ENCODE measurements at regions not wholly inside any gene's neighbourhood (a gene's known extent, or its start where the extent isn't known, plus 50 kb on each side); places are given as distances from the start of the nearest gene placed in this dataset.

DNA sequence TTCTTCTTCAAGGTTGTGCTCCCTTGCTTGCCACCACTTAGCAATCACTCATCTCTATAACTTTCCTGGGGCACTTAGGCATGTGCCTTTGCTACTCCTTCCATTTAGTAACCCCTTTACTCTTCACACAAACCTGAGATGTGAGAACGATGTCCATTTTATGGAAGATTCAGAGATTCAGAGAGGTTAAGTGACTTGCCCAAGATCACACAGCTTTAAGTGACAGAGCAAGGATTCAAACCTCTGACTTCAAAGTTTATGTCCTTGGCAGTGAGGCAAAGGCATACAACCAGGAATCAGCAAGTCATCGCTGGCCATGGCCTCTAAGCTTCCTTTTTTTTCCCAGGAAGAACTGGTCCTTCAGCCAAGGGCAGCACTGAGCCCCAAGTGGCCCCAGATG is 56.0 kb upstream of the GALNT10 start:
- no peak for DNase-seq
- H3K27me3 Mint-ChIP-seq: no peaks in the 10 kb centered on the region
- peaks cover 8% of the 10 kb centered on the region for H3K4me1 Mint-ChIP-seq
- H3K9me3 Mint-ChIP-seq: no peaks in the 10 kb centered on the region
- H3K27ac Mint-ChIP-seq: no peak overlapping the region
- H3K4me3 Mint-ChIP-seq: no peak overlapping the region
- ATAC-seq: no peak

DNA sequence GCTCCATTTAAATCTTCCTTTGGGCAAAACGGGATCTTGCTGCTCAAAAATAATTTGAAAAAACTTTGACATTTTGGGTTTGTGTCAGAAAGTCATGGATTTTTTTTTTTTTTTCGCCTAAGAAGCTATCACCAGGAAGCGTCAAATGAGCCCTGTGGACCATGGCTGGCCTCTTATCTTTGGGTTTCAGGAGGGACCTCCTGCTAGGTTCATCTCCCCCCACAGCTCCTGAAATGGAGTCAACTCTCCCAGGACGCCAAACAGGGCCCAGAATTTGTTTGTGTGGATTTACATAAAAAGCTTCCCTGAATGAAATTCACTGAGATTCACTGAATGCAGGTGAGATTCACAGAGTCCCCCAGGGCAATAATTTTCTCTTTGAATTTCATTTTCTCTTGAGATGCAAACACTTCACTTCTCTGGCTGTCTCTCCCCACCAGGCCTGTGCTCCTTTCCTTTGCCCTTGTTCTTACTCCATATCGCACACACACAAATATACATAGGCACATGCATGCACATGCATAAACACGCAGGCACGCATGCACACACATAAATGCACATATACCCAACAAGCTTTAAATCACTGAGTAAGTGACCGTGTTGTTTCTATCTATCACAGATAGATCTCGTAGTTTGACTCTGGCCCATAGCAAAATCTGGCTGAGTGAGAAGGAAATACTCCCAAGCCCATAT is 55.3 kb upstream of the GALNT10 start:
- H3K4me3 Mint-ChIP-seq: no peak overlapping the region
- H3K9me3 Mint-ChIP-seq: no peaks in the 10 kb centered on the region
- peaks cover 8% of the 10 kb centered on the region for H3K4me1 Mint-ChIP-seq
- DNase-seq: no peak
- H3K27me3 Mint-ChIP-seq: no peaks in the 10 kb centered on the region
- ATAC-seq: no peak
- H3K27ac Mint-ChIP-seq: no peak overlapping the region

DNA sequence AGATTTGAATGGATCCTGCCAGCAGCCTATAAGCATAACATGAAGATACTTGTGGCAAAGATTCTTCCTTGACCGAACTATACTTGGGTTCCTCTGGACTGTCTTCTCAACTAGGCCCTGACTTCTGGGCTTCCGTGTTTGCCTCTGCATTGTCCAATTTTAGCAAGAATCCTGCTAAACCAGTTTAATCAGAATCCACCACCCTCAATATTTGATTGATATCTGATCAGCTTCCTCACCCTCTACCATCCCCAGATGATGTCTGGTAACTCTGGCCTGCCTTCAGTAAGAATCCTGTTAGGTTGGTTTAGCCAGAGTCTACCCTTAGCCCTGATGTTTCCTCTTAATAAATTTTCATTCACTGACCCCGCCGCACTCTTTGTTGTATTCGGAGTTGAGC is 54.4 kb upstream of the GALNT10 start:
- Mint-ChIP-seq H3K9me3 (no peaks in the 10 kb centered on the region), H3K27me3 (no peaks in the 10 kb centered on the region), H3K4me3 (no peak overlapping the region), H3K27ac (no peak overlapping the region), H3K4me1 (peaks cover 8% of the 10 kb centered on the region)
- no peak for ATAC-seq
- no peak for DNase-seq

DNA sequence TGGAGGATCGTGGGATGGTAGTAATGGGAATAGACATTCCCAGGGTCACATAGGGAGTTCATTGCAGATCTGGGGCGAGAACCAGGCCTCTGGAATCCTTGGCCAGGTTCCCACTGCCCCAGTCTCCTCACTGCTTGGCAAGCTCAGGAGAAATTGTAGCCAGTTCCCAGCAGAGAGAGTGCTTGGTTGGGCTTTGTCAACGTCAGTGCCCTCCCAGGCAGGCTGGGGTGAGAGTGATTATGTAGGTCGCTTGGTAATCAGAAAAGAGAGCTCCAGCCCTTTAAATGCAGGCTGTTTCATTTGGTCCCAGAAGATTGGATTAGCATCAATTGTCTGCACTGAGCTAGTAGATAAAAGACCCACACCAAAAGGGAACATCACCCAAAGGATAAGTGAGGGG is 51.8 kb upstream of the GALNT10 start:
- H3K27me3 Mint-ChIP-seq: no peaks in the 10 kb centered on the region
- H3K9me3 Mint-ChIP-seq: no peaks in the 10 kb centered on the region
- H3K27ac Mint-ChIP-seq: no peak overlapping the region
- DNase-seq: no peak
- no peaks in the 10 kb centered on the region for H3K4me1 Mint-ChIP-seq
- H3K4me3 Mint-ChIP-seq: no peak overlapping the region
- ATAC-seq: no peak

DNA sequence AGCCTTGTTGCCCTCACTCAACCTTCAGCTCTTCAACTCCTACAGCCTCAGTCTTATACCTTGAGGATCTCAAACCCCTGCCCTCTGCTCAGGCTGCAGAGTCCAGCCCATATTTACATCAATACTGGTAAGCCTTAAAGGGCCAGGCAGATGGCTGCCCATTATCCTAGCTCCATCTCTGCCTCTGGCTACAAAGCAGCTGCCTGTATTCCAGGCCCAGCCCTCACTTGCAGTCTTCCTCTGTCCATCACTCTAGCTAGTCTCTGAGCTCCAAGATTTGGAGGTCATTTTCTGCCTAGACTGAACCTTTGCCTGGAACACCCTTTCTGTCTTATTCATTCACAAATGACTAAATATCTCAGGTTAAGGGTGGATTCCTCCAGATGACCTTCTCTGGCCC is 50.2 kb upstream of the GALNT10 start:
- Mint-ChIP-seq H3K27ac (no peak overlapping the region), H3K9me3 (no peaks in the 10 kb centered on the region), H3K4me3 (no peak overlapping the region), H3K4me1 (no peaks in the 10 kb centered on the region), H3K27me3 (peaks cover 5% of the 10 kb centered on the region)
- no peak for ATAC-seq
- no peak for DNase-seq

All from stimulated activated naive CD8-positive, alpha-beta T cell treated with anti-CD3 and anti-CD28 coated beads, Interleukin-15, amount 100 ng/mL, for 72 hours (primary cell).